ENCODE measurements at regions not wholly inside any gene's neighbourhood (a gene's known extent, or its start where the extent isn't known, plus 50 kb on each side); places are given as distances from the start of the nearest gene placed in this dataset.
"Not testable (repeated sequence)": the region's sequence is repeated elsewhere in the genome, so short reads cannot be mapped to it uniquely, and the experiment has no call there.

DNA sequence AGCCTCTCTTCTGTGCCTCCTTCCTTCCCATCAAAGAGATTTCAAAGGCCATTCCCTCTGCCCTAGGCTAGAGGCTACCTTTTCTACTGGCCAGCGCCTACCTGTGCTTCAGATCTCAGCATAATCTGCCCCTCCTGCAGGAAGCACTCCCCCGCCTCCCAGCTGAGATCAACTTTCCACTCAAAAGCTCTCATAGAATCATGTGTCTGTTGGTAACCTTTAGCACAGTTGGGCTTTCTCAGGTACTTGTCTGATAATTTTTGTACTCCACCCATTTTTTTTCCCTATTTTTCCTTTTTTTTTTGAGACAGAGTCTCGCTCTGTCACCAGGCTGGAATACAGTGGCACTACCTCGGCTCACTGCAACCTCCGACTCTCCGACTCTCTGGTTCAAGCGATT lies 231.0 kb upstream of the PRSS58 start:
- Histone ChIP-seq H4K20me1 (ENCODE audit: control insufficient read depth, extremely low read depth, insufficient read depth, low read length) (no peaks in the 10 kb centered on the region), H3K36me3 (ENCODE audit: control insufficient read depth, insufficient read depth, low read length) (no peaks in the 10 kb centered on the region), H3K79me2 (ENCODE audit: control insufficient read depth, insufficient read depth, low read length) (no peaks in the 10 kb centered on the region), H3K4me3 (replicated peaks in 1 of 4; ENCODE audit: control extremely low read depth in 1 of 4, insufficient read depth in 1 of 4, low read depth in 3 of 4, low read length in 4 of 4) (no peak overlapping the region), H3K27me3 (ENCODE audit: control insufficient read depth, insufficient read depth, low read length) (no peaks in the 10 kb centered on the region), H3K9me3 (ENCODE audit: control insufficient read depth, insufficient read depth, low read depth, low read length) (no peaks in the 10 kb centered on the region), H3K27ac (ENCODE audit: insufficient read depth, low read length) (no peak overlapping the region), H3K9ac (ENCODE audit: insufficient read depth, low read length) (no peak overlapping the region), H3K4me2 (ENCODE audit: extremely low read depth, insufficient read depth, low read length) (no peak overlapping the region), H2AFZ (ENCODE audit: low read length) (no peak overlapping the region), H3K4me1 (ENCODE audit: control insufficient read depth, extremely low read depth, insufficient read depth, low read length) (no peaks in the 10 kb centered on the region)
- DNase-seq (ENCODE audit: low read depth in 2 of 2): no peak
- TF ChIP-seq, protein P1, sequence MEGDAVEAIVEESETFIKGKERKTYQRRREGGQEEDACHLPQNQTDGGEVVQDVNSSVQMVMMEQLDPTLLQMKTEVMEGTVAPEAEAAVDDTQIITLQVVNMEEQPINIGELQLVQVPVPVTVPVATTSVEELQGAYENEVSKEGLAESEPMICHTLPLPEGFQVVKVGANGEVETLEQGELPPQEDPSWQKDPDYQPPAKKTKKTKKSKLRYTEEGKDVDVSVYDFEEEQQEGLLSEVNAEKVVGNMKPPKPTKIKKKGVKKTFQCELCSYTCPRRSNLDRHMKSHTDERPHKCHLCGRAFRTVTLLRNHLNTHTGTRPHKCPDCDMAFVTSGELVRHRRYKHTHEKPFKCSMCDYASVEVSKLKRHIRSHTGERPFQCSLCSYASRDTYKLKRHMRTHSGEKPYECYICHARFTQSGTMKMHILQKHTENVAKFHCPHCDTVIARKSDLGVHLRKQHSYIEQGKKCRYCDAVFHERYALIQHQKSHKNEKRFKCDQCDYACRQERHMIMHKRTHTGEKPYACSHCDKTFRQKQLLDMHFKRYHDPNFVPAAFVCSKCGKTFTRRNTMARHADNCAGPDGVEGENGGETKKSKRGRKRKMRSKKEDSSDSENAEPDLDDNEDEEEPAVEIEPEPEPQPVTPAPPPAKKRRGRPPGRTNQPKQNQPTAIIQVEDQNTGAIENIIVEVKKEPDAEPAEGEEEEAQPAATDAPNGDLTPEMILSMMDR (conservative IDR thresholded peaks at IDR 0.05 in 1 of 2, IDR thresholded peaks at IDR 0.05 in 1 of 2; ENCODE audit: low read depth in 1 of 2, low read length in 2 of 2): no peak
- no peak for TF ChIP-seq EZH2 (IDR thresholded peaks at IDR 0.05; ENCODE audit: low read length, missing control alignments)

DNA sequence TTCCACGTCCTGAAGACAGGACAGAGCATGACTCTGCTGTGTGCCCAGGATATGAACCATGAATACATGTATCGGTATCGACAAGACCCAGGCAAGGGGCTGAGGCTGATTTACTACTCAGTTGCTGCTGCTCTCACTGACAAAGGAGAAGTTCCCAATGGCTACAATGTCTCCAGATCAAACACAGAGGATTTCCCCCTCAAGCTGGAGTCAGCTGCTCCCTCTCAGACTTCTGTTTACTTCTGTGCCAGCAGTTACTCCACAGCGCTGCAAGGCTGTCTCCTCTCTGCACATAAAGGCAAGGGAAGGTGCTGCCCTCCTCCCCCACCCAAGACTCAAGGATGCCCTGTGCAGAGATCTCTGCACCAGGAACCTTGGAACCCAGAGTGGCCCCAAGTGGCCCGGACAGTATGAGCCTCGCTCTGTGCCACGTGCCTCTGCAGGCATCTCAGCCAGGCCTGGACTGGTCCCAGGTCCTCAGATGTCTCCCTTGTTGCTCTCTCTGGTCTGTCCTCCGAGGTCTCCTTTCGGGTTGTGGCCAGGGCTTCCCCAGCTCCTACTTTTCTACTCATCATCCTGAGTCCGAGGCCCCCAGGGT lies 230.3 kb upstream of the PRSS58 start:
- H3K79me2 ChIP-seq (ENCODE audit: control insufficient read depth, insufficient read depth, low read length): no peaks in the 10 kb centered on the region
- no peak overlapping the region for H3K4me2 ChIP-seq (ENCODE audit: extremely low read depth, insufficient read depth, low read length)
- no peaks in the 10 kb centered on the region for H3K27me3 ChIP-seq (ENCODE audit: control insufficient read depth, insufficient read depth, low read length)
- DNase-seq (ENCODE audit: low read depth in 2 of 2): no peak
- H4K20me1 ChIP-seq (ENCODE audit: control insufficient read depth, extremely low read depth, insufficient read depth, low read length): no peaks in the 10 kb centered on the region
- no peaks in the 10 kb centered on the region for H3K36me3 ChIP-seq (ENCODE audit: control insufficient read depth, insufficient read depth, low read length)
- no peak overlapping the region for H3K9ac ChIP-seq (ENCODE audit: insufficient read depth, low read length)
- no peaks in the 10 kb centered on the region for H3K9me3 ChIP-seq (ENCODE audit: control insufficient read depth, insufficient read depth, low read depth, low read length)
- H3K27ac ChIP-seq (ENCODE audit: insufficient read depth, low read length): no peak overlapping the region
- no peak overlapping the region for H3K4me3 ChIP-seq (replicated peaks in 1 of 4; ENCODE audit: control extremely low read depth in 1 of 4, insufficient read depth in 1 of 4, low read depth in 3 of 4, low read length in 4 of 4)
- no peak overlapping the region for H2AFZ ChIP-seq (ENCODE audit: low read length)
- peaks cover under 1% of the 10 kb centered on the region for H3K4me1 ChIP-seq (ENCODE audit: control insufficient read depth, extremely low read depth, insufficient read depth, low read length)
- TF ChIP-seq, protein P1 (conservative IDR thresholded peaks at IDR 0.05 in 1 of 2, IDR thresholded peaks at IDR 0.05 in 1 of 2; ENCODE audit: low read depth in 1 of 2, low read length in 2 of 2): no peak
- TF ChIP-seq EZH2 (IDR thresholded peaks at IDR 0.05; ENCODE audit: low read length, missing control alignments): no peak

DNA sequence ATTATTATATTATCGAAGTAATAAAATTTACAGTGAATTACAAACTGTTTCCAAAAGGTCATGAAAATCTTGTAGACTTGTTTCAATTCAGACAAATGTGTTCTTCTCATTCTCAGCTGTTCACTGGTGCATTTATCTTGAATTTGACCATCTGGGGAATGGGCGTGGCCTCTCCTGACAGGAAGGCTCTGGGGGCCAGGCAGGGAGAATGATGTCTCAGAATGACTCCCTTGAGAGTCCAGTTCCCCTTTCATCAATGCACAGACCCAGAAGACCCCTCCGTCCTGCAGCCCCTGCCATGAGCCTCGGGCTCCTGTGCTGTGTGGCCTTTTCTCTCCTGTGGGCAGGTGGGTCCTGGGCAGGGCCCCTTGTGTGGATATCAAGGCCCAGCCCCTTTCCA lies 229.7 kb upstream of the PRSS58 start:
- not testable (repeated sequence) for H3K4me2 ChIP-seq (ENCODE audit: extremely low read depth, insufficient read depth, low read length); H3K9me3 ChIP-seq (ENCODE audit: control insufficient read depth, insufficient read depth, low read depth, low read length); H3K27me3 ChIP-seq (ENCODE audit: control insufficient read depth, insufficient read depth, low read length); DNase-seq (ENCODE audit: low read depth in 2 of 2); H3K79me2 ChIP-seq (ENCODE audit: control insufficient read depth, insufficient read depth, low read length); H3K27ac ChIP-seq (ENCODE audit: insufficient read depth, low read length); H4K20me1 ChIP-seq (ENCODE audit: control insufficient read depth, extremely low read depth, insufficient read depth, low read length); H3K9ac ChIP-seq (ENCODE audit: insufficient read depth, low read length); H3K36me3 ChIP-seq (ENCODE audit: control insufficient read depth, insufficient read depth, low read length); H3K4me1 ChIP-seq (ENCODE audit: control insufficient read depth, extremely low read depth, insufficient read depth, low read length); H2AFZ ChIP-seq (ENCODE audit: low read length); H3K4me3 ChIP-seq (replicated peaks in 1 of 4; ENCODE audit: control extremely low read depth in 1 of 4, insufficient read depth in 1 of 4, low read depth in 3 of 4, low read length in 4 of 4)
